Ascending aorta (tissue), 2 donors: ENCODE measurements at regions not wholly inside any gene's neighbourhood (a gene's known extent, or its start where the extent isn't known, plus 50 kb on each side); places are given as distances from the start of the nearest gene placed in this dataset.

Source experiments
- DNase-seq, 2 donors: peaks; one replicate each; pipeline ENCODE4 v3.0.0-alpha.2; 2019; ENCODE audit warnings: low spot score in 2 of 2
- H3K27ac ChIP-seq, 2 donors: fragments of 200-600 bp; sonication (generic); one replicate each; pipeline ENCODE4 v1.5.1; 2016 to 2017; ENCODE audit warnings: mild to moderate bottlenecking in 1 of 2
- H3K27me3 ChIP-seq: fragments of 200-600 bp; sonication (generic); one replicate; pipeline ENCODE4 v1.5.1; 2017
- H3K36me3 ChIP-seq, 2 donors: fragments of 200-600 bp; sonication (generic); one replicate each; pipeline ENCODE4 v1.5.1; 2016
- H3K4me1 ChIP-seq, 2 donors: fragments of 200-600 bp; sonication (generic); one replicate each; pipeline ENCODE4 v1.5.1; 2016 to 2017; ENCODE audit warnings: mild to moderate bottlenecking in 1 of 2
- H3K4me3 ChIP-seq, 2 donors: fragments of 200-600 bp; sonication (generic); one replicate each; pipeline ENCODE4 v1.5.1; 2016 to 2017; ENCODE audit warnings: mild to moderate bottlenecking in 1 of 2
- H3K9me3 ChIP-seq, 2 donors: fragments of 200-600 bp; sonication (generic); one replicate each; pipeline ENCODE4 v1.5.1; 2016
- CTCF ChIP-seq, 3 experiments: fragments of 200-600 bp in 2 of 3; fragments of 450-650 bp in 1 of 3; sonication (generic) in 2 of 3; IDR thresholded peaks; one replicate each; pipeline ENCODE4 v1.5.1; 2016 to 2019; ENCODE audit warnings: antibody characterized with exemption in 3 of 3, mild to moderate bottlenecking in 1 of 3, moderate library complexity in 1 of 3
- intact Hi-C: fragments of 100-400 bp; cut with DNase I; formaldehyde crosslinking; loops from one replicate; pipeline ENCODE4 v1.15.1; 2023

- no peaks in the 10 kb centered on the region for H3K27me3 ChIP-seq
- no peak overlapping the region for H3K27ac ChIP-seq
- H3K4me1 ChIP-seq = no peaks in the 10 kb centered on the region
- no peak overlapping the region for H3K4me3 ChIP-seq
- DNase-seq = no peak
- no peaks in the 10 kb centered on the region for H3K9me3 ChIP-seq
- H3K36me3 ChIP-seq = no peaks in the 10 kb centered on the region
- no peak for TF ChIP-seq CTCF (IDR thresholded peaks at IDR 0.05)
- intact Hi-C loops = no loop called here
These were observed 945.2 kb upstream of the PTPRD start for GRCh38 chr9:11558043-11558442.

GRCh38 chr9:11559001-11559776 lies 946.4 kb upstream of the PTPRD start:
- H3K4me1 ChIP-seq = no peaks in the 10 kb centered on the region
- intact Hi-C loops = no loop called here
- H3K4me3 ChIP-seq = no peak overlapping the region
- no peak for DNase-seq
- TF ChIP-seq CTCF (IDR thresholded peaks at IDR 0.05) = no peak
- H3K9me3 ChIP-seq = no peaks in the 10 kb centered on the region
- no peak overlapping the region for H3K27ac ChIP-seq
- H3K27me3 ChIP-seq = no peaks in the 10 kb centered on the region
- H3K36me3 ChIP-seq = no peaks in the 10 kb centered on the region

- Histone ChIP-seq H3K27ac (no peak overlapping the region), H3K36me3 (no peaks in the 10 kb centered on the region), H3K27me3 (no peaks in the 10 kb centered on the region), H3K4me1 (no peaks in the 10 kb centered on the region), H3K9me3 (no peaks in the 10 kb centered on the region), H3K4me3 (no peak overlapping the region)
- TF ChIP-seq CTCF (IDR thresholded peaks at IDR 0.05) = no peak
- intact Hi-C loops = no loop called here
- DNase-seq = no peak
These were observed 964.7 kb upstream of the PTPRD start for GRCh38 chr9:11577522-11577921.

- no peak for DNase-seq
- no peaks in the 10 kb centered on the region for H3K9me3 ChIP-seq
- H3K27ac ChIP-seq = no peak overlapping the region
- H3K4me1 ChIP-seq = no peaks in the 10 kb centered on the region
- intact Hi-C loops = no loop called here
- TF ChIP-seq CTCF (IDR thresholded peaks at IDR 0.05) = no peak
- no peaks in the 10 kb centered on the region for H3K27me3 ChIP-seq
- H3K4me3 ChIP-seq = no peak overlapping the region
- no peaks in the 10 kb centered on the region for H3K36me3 ChIP-seq
These were observed 983.0 kb upstream of the PTPRD start for GRCh38 chr9:11595756-11596155.

GRCh38 chr9:11618241-11618805 lies 1005.5 kb upstream of the PTPRD start:
- DNase-seq = no peak
- no peak overlapping the region for H3K27ac ChIP-seq
- H3K4me3 ChIP-seq = no peak overlapping the region
- intact Hi-C loops = no loop called here
- no peaks in the 10 kb centered on the region for H3K36me3 ChIP-seq
- TF ChIP-seq CTCF (IDR thresholded peaks at IDR 0.05) = no peak
- no peaks in the 10 kb centered on the region for H3K9me3 ChIP-seq
- no peaks in the 10 kb centered on the region for H3K4me1 ChIP-seq
- no peaks in the 10 kb centered on the region for H3K27me3 ChIP-seq
